Cerebellar cortex (tissue), 1 donor: ENCODE measurements at regions not wholly inside any gene's neighbourhood (a gene's known extent, or its start where the extent isn't known, plus 50 kb on each side); places are given as distances from the start of the nearest gene placed in this dataset.

Experiments used
- DNase-seq: peaks from one replicate; pipeline ENCODE4 v3.0.0-alpha.2; 2015; ENCODE audit warnings: low spot score

GRCh38 chr7:84294847-84295455 lies 100.4 kb upstream of the SEMA3A start:
- no peak for DNase-seq

GRCh38 chr7:84294391-84294790 lies 99.8 kb upstream of the SEMA3A start:
- DNase-seq: no peak

- no peak for DNase-seq
Measured at GRCh38 chr7:84291756-84292155, 97.2 kb upstream of the SEMA3A start.

GRCh38 chr7:84283798-84284197 lies 89.2 kb upstream of the SEMA3A start:
- no peak for DNase-seq

- DNase-seq: no peak
Measured at GRCh38 chr7:84281518-84281917, 86.9 kb upstream of the SEMA3A start.

- no peak for DNase-seq
Measured at GRCh38 chr7:84277628-84278224, 83.1 kb upstream of the SEMA3A start.

GRCh38 chr7:84274029-84274638 lies 79.5 kb upstream of the SEMA3A start:
- no peak for DNase-seq

- DNase-seq: no peak
Measured at GRCh38 chr7:84271543-84271942, 77.0 kb upstream of the SEMA3A start.

- no peak for DNase-seq
Measured at GRCh38 chr7:84264396-84264795, 69.8 kb upstream of the SEMA3A start.

GRCh38 chr7:84263106-84263505 lies 68.5 kb upstream of the SEMA3A start:
- DNase-seq: no peak

- peak; percentile 63 for DNase-seq
Measured at GRCh38 chr7:84261509-84261908, 66.9 kb upstream of the SEMA3A start.

- no peak for DNase-seq
Measured at GRCh38 chr7:84258628-84259027, 64.0 kb upstream of the SEMA3A start.

- no peak for DNase-seq
Measured at GRCh38 chr7:84256571-84256971, 62.0 kb upstream of the SEMA3A start.

GRCh38 chr7:84251277-84251781 lies 56.7 kb upstream of the SEMA3A start:
- no peak for DNase-seq

- no peak for DNase-seq
Measured at GRCh38 chr7:84250452-84250851, 55.9 kb upstream of the SEMA3A start.

GRCh38 chr7:84249656-84250055 lies 55.1 kb upstream of the SEMA3A start:
- DNase-seq: no peak

- DNase-seq: no peak
Measured at GRCh38 chr7:84248843-84249242, 54.3 kb upstream of the SEMA3A start.

GRCh38 chr7:84248267-84248666 lies 53.7 kb upstream of the SEMA3A start:
- no peak for DNase-seq

GRCh38 chr7:84247591-84247990 lies 53.0 kb upstream of the SEMA3A start:
- DNase-seq: no peak

- DNase-seq: no peak
Measured at GRCh38 chr7:84245835-84246234, 51.2 kb upstream of the SEMA3A start.
